K562 (cell line): ENCODE measurements at regions not wholly inside any gene's neighbourhood (a gene's known extent, or its start where the extent isn't known, plus 50 kb on each side); places are given as distances from the start of the nearest gene placed in this dataset.

Experiments used
- ATAC-seq: fragments of 200-7000 bp; cut with Tn5 transposase; 3 replicates; pipeline ENCODE4 v1.9.1; 2020; ENCODE audit warnings: moderate library complexity
- BruUV-seq: library from RNA; stranded (reverse); fragments of 400-500 nt; replicated peaks from 2 replicates; lab custom pipeline; 2021; lab: Mats Ljungman, UMichigan
- CTCF ChIA-PET: fragments of 300-600 bp; formaldehyde crosslinking; extraction: SDS; loops from one replicate; lab custom pipeline; 2021; ENCODE audit warnings: low intra/inter-chr PET ratio; lab: Yijun Ruan, JAX
- POLR2A ChIA-PET: fragments of 300-600, 350-650 bp; sonication (Branson Sonifier 250); formaldehyde crosslinking; extraction: SDS; loops from one replicate; lab custom pipeline; 2021; ENCODE audit warnings: antibody characterized with exemption, inconsistent platforms; lab: Yijun Ruan, JAX
- DNase-seq, 4 experiments: peaks; one replicate each; pipeline versions ENCODE4 v3.0.0 to v3.0.0-alpha.2; 2011 to 2018; ENCODE audit warnings: low spot score in 3 of 4, mixed read lengths in 3 of 4; ENCODE audit errors: extremely low read depth in 1 of 4
- FAIRE-seq: peaks from 2 replicates; lab custom pipeline; 2011; peaks lifted over from hg19 to GRCh38; lab: Jason Lieb, UNC
- H2AFZ ChIP-seq: 2 replicates; pipeline ENCODE4 v1.6.0; 2011; ENCODE audit warnings: low read depth, low read length, control low read depth, inconsistent platforms
- H3K27ac ChIP-seq: fragments of 200-600 bp; 3 replicates; pipeline ENCODE4 v1.8.0; 2011; ENCODE audit warnings: low read depth, mild to moderate bottlenecking, control low read depth, inconsistent platforms, low read length, moderate library complexity, mixed read lengths; ENCODE audit errors: extremely low read depth
- H3K27me3 ChIP-seq, 2 experiments: fragments of 300-600 bp in 1 of 2; 2 replicates in 1 of 2; 3 replicates in 1 of 2; pipeline versions ENCODE4 v1.6.0 to v1.8.0; 2011; ENCODE audit warnings: inconsistent platforms in 2 of 2, low read length in 2 of 2, mild to moderate bottlenecking in 1 of 2, mixed read lengths in 1 of 2, moderate library complexity in 1 of 2; ENCODE audit not compliant: control insufficient read depth in 2 of 2, insufficient read depth in 2 of 2
- H3K36me3 ChIP-seq: fragments of 300-600 bp; 3 replicates; pipeline ENCODE4 v1.8.0; 2011; ENCODE audit warnings: mild to moderate bottlenecking, low read length, inconsistent platforms; ENCODE audit not compliant: control insufficient read depth, insufficient read depth
- H3K4me1 ChIP-seq, 2 experiments: fragments of 200-600 bp in 1 of 2; replicated peaks in 1 of 2; 2 replicates in 1 of 2; 3 replicates in 1 of 2; pipeline versions ENCODE4 v1.5.1 to v1.8.0; 2011; ENCODE audit warnings: inconsistent platforms in 2 of 2, low read length in 2 of 2, mild to moderate bottlenecking in 1 of 2, mixed read lengths in 1 of 2, moderate library complexity in 1 of 2; ENCODE audit not compliant: control insufficient read depth in 2 of 2, insufficient read depth in 2 of 2
- H3K4me2 ChIP-seq: 2 replicates; pipeline ENCODE4 v1.6.1; 2011; ENCODE audit warnings: low read length, control low read depth, inconsistent platforms, mixed read lengths; ENCODE audit not compliant: insufficient read depth
- H3K4me3 ChIP-seq: fragments of 200-600 bp; sonication (generic), shearing (Covaris generic); 2 replicates; pipeline ENCODE4 v1.5.1; 2016; ENCODE audit warnings: control low read depth, inconsistent platforms
- H3K79me2 ChIP-seq: fragments of 200-600 bp; 3 replicates; pipeline ENCODE4 v1.8.0; 2011; ENCODE audit warnings: low read length, inconsistent platforms; ENCODE audit not compliant: control insufficient read depth, insufficient read depth
- H3K9ac ChIP-seq, 2 experiments: 2 replicates each; pipeline versions ENCODE4 v1.6.0 to v1.6.1; 2011; ENCODE audit warnings: low read depth in 2 of 2, low read length in 2 of 2, control low read depth in 1 of 2, inconsistent platforms in 1 of 2, mild to moderate bottlenecking in 1 of 2, mixed read lengths in 1 of 2; ENCODE audit not compliant: insufficient read depth in 1 of 2
- H3K9me1 ChIP-seq: one replicate; pipeline ENCODE4 v1.6.0; 2011; ENCODE audit warnings: inconsistent platforms, mild to moderate bottlenecking, low read length, moderate library complexity; ENCODE audit not compliant: control insufficient read depth, insufficient read depth
- H3K9me3 ChIP-seq: replicated peaks from 2 replicates; pipeline ENCODE4 v1.5.1; 2011; ENCODE audit warnings: low read depth, low read length, inconsistent platforms; ENCODE audit not compliant: control insufficient read depth, insufficient read depth
- H4K20me1 ChIP-seq: replicated peaks from 2 replicates; pipeline ENCODE4 v1.6.1; 2011; ENCODE audit warnings: low read length, inconsistent platforms, mixed read lengths; ENCODE audit not compliant: control insufficient read depth, insufficient read depth
- BRD4 ChIP-seq: fragments of 200-600 bp; sonication (generic); IDR thresholded peaks from 2 replicates; pipeline ENCODE4 v1.6.1; 2017; ENCODE audit warnings: inconsistent platforms
- CBX8 ChIP-seq: fragments of 200-600 bp; sonication (generic); IDR thresholded peaks from 2 replicates; pipeline ENCODE4 v1.6.1; 2012; ENCODE audit warnings: borderline replicate concordance, mixed run types, low read depth, mild to moderate bottlenecking, moderate library complexity, mixed read lengths, low read length, control low read depth, inconsistent platforms; ENCODE audit not compliant: poor library complexity, severe bottlenecking; ENCODE audit errors: extremely low read depth
- CCAR2 ChIP-seq: fragments of 200-400 bp; formaldehyde crosslinking; IDR thresholded peaks from 2 replicates; pipeline ENCODE4 v1.6.1; 2017; ENCODE audit warnings: mild to moderate bottlenecking, low read depth, low read length
- CHAMP1 ChIP-seq: fragments of 450-650 bp; IDR thresholded peaks from 2 replicates; pipeline ENCODE4 v1.6.1; 2016; ENCODE audit warnings: mild to moderate bottlenecking
- HIVEP1 ChIP-seq: fragments of 250-450 bp; sonication (Bioruptor Pico); IDR thresholded peaks from 2 replicates; pipeline ENCODE4 v1.4.0; 2020; ENCODE audit warnings: mild to moderate bottlenecking
- KDM4B ChIP-seq, 2 experiments: fragments of 450-650 bp in 1 of 2; sonication (generic) in 1 of 2; IDR thresholded peaks; 2 replicates each; pipeline ENCODE4 v1.6.1; 2016 to 2017; ENCODE audit warnings: borderline replicate concordance in 2 of 2, antibody characterized with exemption in 1 of 2, low read depth in 1 of 2, mild to moderate bottlenecking in 1 of 2
- KLF1 ChIP-seq: fragments of 450-650 bp; IDR thresholded peaks from 2 replicates; pipeline ENCODE4 v1.6.1; 2016; ENCODE audit warnings: missing genetic modification characterization, missing compliant biosample characterization
- KLF16 ChIP-seq: IDR thresholded peaks from 2 replicates; pipeline ENCODE4 v1.6.1; 2016; ENCODE audit warnings: antibody characterized with exemption
- NCOA1 ChIP-seq: fragments of 450-650 bp; IDR thresholded peaks from 2 replicates; pipeline ENCODE4 v1.6.1; 2016; ENCODE audit warnings: low read depth
- PKNOX1 ChIP-seq: fragments of 450-650 bp; IDR thresholded peaks from 2 replicates; pipeline ENCODE4 v1.6.1; 2016
- SPI1 ChIP-seq: IDR thresholded peaks from 2 replicates; pipeline ENCODE4 v1.6.1; 2011; ENCODE audit warnings: low read depth, low read length, control low read depth, borderline replicate concordance
- STAT5B ChIP-seq: fragments of 250-450 bp; sonication (Bioruptor Pico); IDR thresholded peaks from 2 replicates; pipeline ENCODE4 v1.8.0; 2021; ENCODE audit warnings: mild to moderate bottlenecking, inconsistent platforms
- ZNF699 ChIP-seq: fragments of 250-450 bp; sonication (Bioruptor Pico); IDR thresholded peaks from 2 replicates; pipeline ENCODE4 v1.8.0; 2021; ENCODE audit warnings: mild to moderate bottlenecking, moderate library complexity; ENCODE audit not compliant: insufficient replicate concordance
- WGBS: fragments of 100-300 bp; shearing (Covaris generic); methylation state at CpG from one replicate; pipeline ENCODE4 v1.1.6; 2016; ENCODE audit warnings: low coverage, mixed read lengths; ENCODE audit not compliant: insufficient coverage; ENCODE audit errors: missing lambda C conversion rate; 5-methylcytosine and 5-hydroxymethylcytosine counted together
- in situ Hi-C: fragments of 300-500 bp; cut with MboI; formaldehyde crosslinking; loops from 4 replicates; pipeline ENCODE4 v1.15.0; 2018; ENCODE audit warnings: inconsistent platforms, mixed read lengths
- intact Hi-C: fragments of 100-400 bp; cut with micrococcal nuclease; formaldehyde crosslinking; loops from 2 replicates; pipeline ENCODE4 v1.14.2; 2022

- intact Hi-C loops = no loop called here
- no peaks in the 10 kb centered on the region for H3K36me3 ChIP-seq
- TF ChIP-seq PKNOX1 (no peak), CBX8 (no peak), HIVEP1 (CRISPR knock-in tag) (no peak), CHAMP1 (no peak), BRD4 (no peak), ZNF699 (no peak), SPI1 (no peak), NCOA1 (no peak), STAT5B (CRISPR knock-in tag) (no peak), KLF1 (no peak), KLF16 (no peak), KDM4B (IDR thresholded peaks at IDR 0.05; ENCODE audit: borderline replicate concordance in 2 of 2, low read depth in 1 of 2) (no peak), CCAR2 (no peak)
- H3K9me3 ChIP-seq = no peaks in the 10 kb centered on the region
- H3K27ac ChIP-seq = no peak overlapping the region
- no peak overlapping the region for H3K4me3 ChIP-seq
- in situ Hi-C loops = no loop called here
- H2AFZ ChIP-seq = no peak overlapping the region
- no peaks in the 10 kb centered on the region for H3K27me3 ChIP-seq
- no peak for FAIRE-seq
- H3K4me2 ChIP-seq = no peak overlapping the region
- H3K9me1 ChIP-seq = no peaks in the 10 kb centered on the region
- no peaks in the 10 kb centered on the region for H3K4me1 ChIP-seq
- H3K9ac ChIP-seq = no peak overlapping the region
- no peak for DNase-seq
- H4K20me1 ChIP-seq = no peaks in the 10 kb centered on the region
- no TSS peak for BruUV-seq
- 0% methylated on average over 1 of the region's 1 CpG for WGBS
- H3K79me2 ChIP-seq = no peaks in the 10 kb centered on the region
- ATAC-seq = no peak
- POLR2A ChIA-PET = no interaction called here
- CTCF ChIA-PET = no interaction called here
Observed at GRCh38 chr1:166221316-166221715, 54.5 kb upstream of the FAM78B start.
